ENCODE measurements at regions not wholly inside any gene's neighbourhood (a gene's known extent, or its start where the extent isn't known, plus 50 kb on each side); places are given as distances from the start of the nearest gene placed in this dataset.

GRCh38 chr18:9015689-9016088, 86.8 kb upstream of the NDUFV2 start:
- no peaks in the 10 kb centered on the region for H3K9me3 ChIP-seq (ENCODE audit: control insufficient read depth, insufficient read depth, low read depth, low read length)
- H3K27ac ChIP-seq (ENCODE audit: extremely low read depth, low read depth, low read length): no peak overlapping the region
- H3K36me3 ChIP-seq (ENCODE audit: control insufficient read depth in 2 of 2, insufficient read depth in 1 of 2, low read length in 2 of 2): no peaks in the 10 kb centered on the region
- ChIA-PET CTCF (no interaction called here), POLR2A (interaction anchor here (0.7 kb wide), 1 partner anchor 28 kb away, joined by 3 read pairs; no protein-coding TSS in a partner anchor)
- no peak for TF ChIP-seq ZNF416 (tag by site-specific recombination; IDR thresholded peaks at IDR 0.05)
- TF ChIP-seq ZBTB10 (tag by site-specific recombination; IDR thresholded peaks at IDR 0.05): no peak
- TF ChIP-seq KLF10 (tag by site-specific recombination; IDR thresholded peaks at IDR 0.05): no peak
- TF ChIP-seq ZNF514 (tag by site-specific recombination; IDR thresholded peaks at IDR 0.05): no peak
- no peak for TF ChIP-seq ZNF76 (tag by site-specific recombination; IDR thresholded peaks at IDR 0.05; ENCODE audit: borderline replicate concordance, low read depth)
- no peak for TF ChIP-seq SETDB1 (IDR thresholded peaks at IDR 0.05; ENCODE audit: insufficient read length, low read length)
- TF ChIP-seq ZNF596 (tag by site-specific recombination; IDR thresholded peaks at IDR 0.05): no peak
- TF ChIP-seq, protein P1, sequence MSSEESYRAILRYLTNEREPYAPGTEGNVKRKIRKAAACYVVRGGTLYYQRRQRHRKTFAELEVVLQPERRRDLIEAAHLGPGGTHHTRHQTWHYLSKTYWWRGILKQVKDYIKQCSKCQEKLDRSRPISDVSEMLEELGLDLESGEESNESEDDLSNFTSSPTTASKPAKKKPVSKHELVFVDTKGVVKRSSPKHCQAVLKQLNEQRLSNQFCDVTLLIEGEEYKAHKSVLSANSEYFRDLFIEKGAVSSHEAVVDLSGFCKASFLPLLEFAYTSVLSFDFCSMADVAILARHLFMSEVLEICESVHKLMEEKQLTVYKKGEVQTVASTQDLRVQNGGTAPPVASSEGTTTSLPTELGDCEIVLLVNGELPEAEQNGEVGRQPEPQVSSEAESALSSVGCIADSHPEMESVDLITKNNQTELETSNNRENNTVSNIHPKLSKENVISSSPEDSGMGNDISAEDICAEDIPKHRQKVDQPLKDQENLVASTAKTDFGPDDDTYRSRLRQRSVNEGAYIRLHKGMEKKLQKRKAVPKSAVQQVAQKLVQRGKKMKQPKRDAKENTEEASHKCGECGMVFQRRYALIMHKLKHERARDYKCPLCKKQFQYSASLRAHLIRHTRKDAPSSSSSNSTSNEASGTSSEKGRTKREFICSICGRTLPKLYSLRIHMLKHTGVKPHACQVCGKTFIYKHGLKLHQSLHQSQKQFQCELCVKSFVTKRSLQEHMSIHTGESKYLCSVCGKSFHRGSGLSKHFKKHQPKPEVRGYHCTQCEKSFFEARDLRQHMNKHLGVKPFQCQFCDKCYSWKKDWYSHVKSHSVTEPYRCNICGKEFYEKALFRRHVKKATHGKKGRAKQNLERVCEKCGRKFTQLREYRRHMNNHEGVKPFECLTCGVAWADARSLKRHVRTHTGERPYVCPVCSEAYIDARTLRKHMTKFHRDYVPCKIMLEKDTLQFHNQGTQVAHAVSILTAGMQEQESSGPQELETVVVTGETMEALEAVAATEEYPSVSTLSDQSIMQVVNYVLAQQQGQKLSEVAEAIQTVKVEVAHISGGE (tag by site-specific recombination; conservative IDR thresholded peaks at IDR 0.05; ENCODE audit: low read depth): no peak
- TF ChIP-seq ZNF626 (tag by site-specific recombination; IDR thresholded peaks at IDR 0.05): no peak
- no peak for TF ChIP-seq GLI2 (tag by site-specific recombination; IDR thresholded peaks at IDR 0.05; ENCODE audit: borderline replicate concordance, low read depth)
- TF ChIP-seq, protein P2, sequence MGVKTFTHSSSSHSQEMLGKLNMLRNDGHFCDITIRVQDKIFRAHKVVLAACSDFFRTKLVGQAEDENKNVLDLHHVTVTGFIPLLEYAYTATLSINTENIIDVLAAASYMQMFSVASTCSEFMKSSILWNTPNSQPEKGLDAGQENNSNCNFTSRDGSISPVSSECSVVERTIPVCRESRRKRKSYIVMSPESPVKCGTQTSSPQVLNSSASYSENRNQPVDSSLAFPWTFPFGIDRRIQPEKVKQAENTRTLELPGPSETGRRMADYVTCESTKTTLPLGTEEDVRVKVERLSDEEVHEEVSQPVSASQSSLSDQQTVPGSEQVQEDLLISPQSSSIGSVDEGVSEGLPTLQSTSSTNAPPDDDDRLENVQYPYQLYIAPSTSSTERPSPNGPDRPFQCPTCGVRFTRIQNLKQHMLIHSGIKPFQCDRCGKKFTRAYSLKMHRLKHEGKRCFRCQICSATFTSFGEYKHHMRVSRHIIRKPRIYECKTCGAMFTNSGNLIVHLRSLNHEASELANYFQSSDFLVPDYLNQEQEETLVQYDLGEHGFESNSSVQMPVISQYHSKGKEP (tag by site-specific recombination; IDR thresholded peaks at IDR 0.05): no peak
- TF ChIP-seq KLF8 (tag by site-specific recombination; IDR thresholded peaks at IDR 0.05): no peak
- TF ChIP-seq ZNF768 (tag by site-specific recombination; IDR thresholded peaks at IDR 0.05): no peak
- TF ChIP-seq SP2 (tag by site-specific recombination; IDR thresholded peaks at IDR 0.05): no peak
- no peak for TF ChIP-seq BCL6B (tag by site-specific recombination; IDR thresholded peaks at IDR 0.05)
- no peak for TF ChIP-seq ZNF433 (tag by site-specific recombination; IDR thresholded peaks at IDR 0.05; ENCODE audit: low read depth)
- no peak for TF ChIP-seq ZNF521 (tag by site-specific recombination; IDR thresholded peaks at IDR 0.05)
- no peak for TF ChIP-seq OVOL3 (tag by site-specific recombination; IDR thresholded peaks at IDR 0.05)
- H3K4me1 ChIP-seq (ENCODE audit: control insufficient read depth, insufficient read depth, low read length): no peaks in the 10 kb centered on the region
- H3K4me3 ChIP-seq (ENCODE audit: low read depth, low read length): no peak overlapping the region
